ENCODE measurements at regions not wholly inside any gene's neighbourhood (a gene's known extent, or its start where the extent isn't known, plus 50 kb on each side); places are given as distances from the start of the nearest gene placed in this dataset.

DNA sequence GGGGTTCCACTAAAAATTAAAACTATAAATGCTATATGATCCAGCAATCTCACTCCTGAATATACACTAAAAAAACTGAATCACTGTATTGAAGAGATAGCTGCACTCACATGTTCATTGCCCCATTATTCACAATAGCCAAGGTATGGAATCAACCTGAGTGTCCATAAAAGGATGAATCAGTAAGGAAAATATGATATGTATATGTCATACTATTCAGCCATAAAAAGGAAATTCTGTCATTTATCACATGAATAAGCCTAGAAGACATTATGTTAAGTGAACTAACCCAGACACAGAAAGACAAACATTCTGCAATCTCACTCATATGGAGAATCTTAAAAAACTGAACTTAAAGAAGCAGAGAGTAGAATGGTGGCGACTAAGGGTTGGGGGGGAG lies 1376.2 kb upstream of the CDH9 start:
- TF ChIP-seq MYC (IDR thresholded peaks at IDR 0.05; ENCODE audit: low read depth, low read length) (no peak), POLR2A (IDR thresholded peaks at IDR 0.05; ENCODE audit: low read depth, low read length) (no peak), GATA2 (IDR thresholded peaks at IDR 0.05; ENCODE audit: insufficient read depth, insufficient read length, low read depth, low read length) (no peak), MAX (IDR thresholded peaks at IDR 0.05; ENCODE audit: insufficient read depth, insufficient read length) (no peak), FOS (IDR thresholded peaks at IDR 0.05; ENCODE audit: borderline replicate concordance, insufficient read depth, low read length) (no peak)
- TF ChIP-seq, protein P1, sequence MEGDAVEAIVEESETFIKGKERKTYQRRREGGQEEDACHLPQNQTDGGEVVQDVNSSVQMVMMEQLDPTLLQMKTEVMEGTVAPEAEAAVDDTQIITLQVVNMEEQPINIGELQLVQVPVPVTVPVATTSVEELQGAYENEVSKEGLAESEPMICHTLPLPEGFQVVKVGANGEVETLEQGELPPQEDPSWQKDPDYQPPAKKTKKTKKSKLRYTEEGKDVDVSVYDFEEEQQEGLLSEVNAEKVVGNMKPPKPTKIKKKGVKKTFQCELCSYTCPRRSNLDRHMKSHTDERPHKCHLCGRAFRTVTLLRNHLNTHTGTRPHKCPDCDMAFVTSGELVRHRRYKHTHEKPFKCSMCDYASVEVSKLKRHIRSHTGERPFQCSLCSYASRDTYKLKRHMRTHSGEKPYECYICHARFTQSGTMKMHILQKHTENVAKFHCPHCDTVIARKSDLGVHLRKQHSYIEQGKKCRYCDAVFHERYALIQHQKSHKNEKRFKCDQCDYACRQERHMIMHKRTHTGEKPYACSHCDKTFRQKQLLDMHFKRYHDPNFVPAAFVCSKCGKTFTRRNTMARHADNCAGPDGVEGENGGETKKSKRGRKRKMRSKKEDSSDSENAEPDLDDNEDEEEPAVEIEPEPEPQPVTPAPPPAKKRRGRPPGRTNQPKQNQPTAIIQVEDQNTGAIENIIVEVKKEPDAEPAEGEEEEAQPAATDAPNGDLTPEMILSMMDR (IDR thresholded peaks at IDR 0.05; ENCODE audit: extremely low read depth in 1 of 2, insufficient read depth in 1 of 2, low read depth in 1 of 2, low read length in 2 of 2), result no peak
- Histone ChIP-seq H3K27ac (ENCODE audit: insufficient read depth, low read depth, low read length) (no peak overlapping the region), H3K9me1 (replicated peaks; ENCODE audit: control insufficient read depth, extremely low read depth, insufficient read depth, low read length) (no peaks in the 10 kb centered on the region), H3K9ac (replicated peaks; ENCODE audit: extremely low read depth, insufficient read depth, low read length) (no peak overlapping the region), H3K9me3 (replicated peaks; ENCODE audit: control insufficient read depth, insufficient read depth, low read length) (no peaks in the 10 kb centered on the region), H3K79me2 (ENCODE audit: control insufficient read depth, insufficient read depth, low read length) (no peaks in the 10 kb centered on the region), H3K4me3 (replicated peaks in 1 of 3; ENCODE audit: insufficient read depth in 1 of 3, low read depth in 1 of 3, low read length in 3 of 3) (no peak overlapping the region), H2AFZ (ENCODE audit: low read depth, low read length) (no peak overlapping the region), H4K20me1 (replicated peaks; ENCODE audit: control insufficient read depth, extremely low read depth, insufficient read depth, low read length) (no peaks in the 10 kb centered on the region), H3K4me2 (ENCODE audit: insufficient read depth, low read length) (no peak overlapping the region), H3K4me1 (ENCODE audit: control insufficient read depth, extremely low read depth, insufficient read depth, low read length) (no peaks in the 10 kb centered on the region), H3K27me3 (ENCODE audit: control insufficient read depth in 2 of 2, insufficient read depth in 2 of 2, low read length in 2 of 2) (no peaks in the 10 kb centered on the region), H3K36me3 (ENCODE audit: control insufficient read depth in 2 of 2, extremely low read depth in 1 of 2, insufficient read depth in 2 of 2, low read length in 2 of 2) (no peaks in the 10 kb centered on the region)
- DNase-seq (ENCODE audit: low read depth, low spot score) (no peak), FAIRE-seq (no peak)
- ChIA-PET CTCF (no interaction called here), POLR2A (no interaction called here)
- dilution Hi-C loops (cut with MboI; ENCODE audit: extremely low pct_ligation_motif_present, low sequenced_read_pairs), result no loop called here
- BruUV-seq (replicated peaks), result no TSS peak
- intact Hi-C loops (cut with micrococcal nuclease), result no loop called here

GRCh38 chr5:28408651-28409050 lies 1370.3 kb upstream of the CDH9 start:
- Histone ChIP-seq H3K4me1 (ENCODE audit: control insufficient read depth, extremely low read depth, insufficient read depth, low read length) (no peaks in the 10 kb centered on the region), H3K4me2 (ENCODE audit: insufficient read depth, low read length) (no peak overlapping the region), H3K36me3 (ENCODE audit: control insufficient read depth in 2 of 2, extremely low read depth in 1 of 2, insufficient read depth in 2 of 2, low read length in 2 of 2) (no peaks in the 10 kb centered on the region), H3K9me1 (replicated peaks; ENCODE audit: control insufficient read depth, extremely low read depth, insufficient read depth, low read length) (no peaks in the 10 kb centered on the region), H3K4me3 (replicated peaks in 1 of 3; ENCODE audit: insufficient read depth in 1 of 3, low read depth in 1 of 3, low read length in 3 of 3) (no peak overlapping the region), H3K9ac (replicated peaks; ENCODE audit: extremely low read depth, insufficient read depth, low read length) (no peak overlapping the region), H3K9me3 (replicated peaks; ENCODE audit: control insufficient read depth, insufficient read depth, low read length) (peaks cover 2% of the 10 kb centered on the region), H3K27me3 (ENCODE audit: control insufficient read depth in 2 of 2, insufficient read depth in 2 of 2, low read length in 2 of 2) (no peaks in the 10 kb centered on the region), H3K27ac (ENCODE audit: insufficient read depth, low read depth, low read length) (no peak overlapping the region), H2AFZ (ENCODE audit: low read depth, low read length) (no peak overlapping the region), H4K20me1 (replicated peaks; ENCODE audit: control insufficient read depth, extremely low read depth, insufficient read depth, low read length) (no peaks in the 10 kb centered on the region), H3K79me2 (ENCODE audit: control insufficient read depth, insufficient read depth, low read length) (no peaks in the 10 kb centered on the region)
- TF ChIP-seq POLR2A (IDR thresholded peaks at IDR 0.05; ENCODE audit: low read depth, low read length) (no peak), MAX (IDR thresholded peaks at IDR 0.05; ENCODE audit: insufficient read depth, insufficient read length) (no peak), JUN (IDR thresholded peaks at IDR 0.05; ENCODE audit: borderline replicate concordance, insufficient read depth, insufficient read length, low read depth) (no peak), POLR2AphosphoS5 (IDR thresholded peaks at IDR 0.05; ENCODE audit: insufficient read depth, low read depth, low read length) (no peak), FOS (IDR thresholded peaks at IDR 0.05; ENCODE audit: borderline replicate concordance, insufficient read depth, low read length) (no peak), EZH2 (IDR thresholded peaks at IDR 0.05; ENCODE audit: borderline replicate concordance, low read depth, low read length, severe bottlenecking) (no peak), MYC (IDR thresholded peaks at IDR 0.05; ENCODE audit: low read depth, low read length) (no peak), GATA2 (IDR thresholded peaks at IDR 0.05; ENCODE audit: insufficient read depth, insufficient read length, low read depth, low read length) (no peak)
- TF ChIP-seq, protein P1 (IDR thresholded peaks at IDR 0.05; ENCODE audit: extremely low read depth in 1 of 2, insufficient read depth in 1 of 2, low read depth in 1 of 2, low read length in 2 of 2), result no peak
- FAIRE-seq (no peak), DNase-seq (ENCODE audit: low read depth, low spot score) (no peak)
- no TSS peak for BruUV-seq (replicated peaks)
- ChIA-PET CTCF (no interaction called here), POLR2A (no interaction called here)
- intact Hi-C loops (cut with micrococcal nuclease) (no loop called here), dilution Hi-C loops (cut with MboI; ENCODE audit: extremely low pct_ligation_motif_present, low sequenced_read_pairs) (no loop called here)

Data from endothelial cell of umbilical vein (primary cell).